HG02973 (cell line): ENCODE measurements at regions not wholly inside any gene's neighbourhood (a gene's known extent, or its start where the extent isn't known, plus 50 kb on each side); places are given as distances from the start of the nearest gene placed in this dataset.
"Not testable (repeated sequence)": the region's sequence is repeated elsewhere in the genome, so short reads cannot be mapped to it uniquely, and the experiment has no call there.

Experiments used
- ATAC-seq: cut with Tn5 transposase; IDR thresholded peaks from one replicate; pipeline ENCODE4 v1.9.1; 2021; ENCODE audit warnings: moderate library complexity; ENCODE audit not compliant: unreplicated experiment

DNA sequence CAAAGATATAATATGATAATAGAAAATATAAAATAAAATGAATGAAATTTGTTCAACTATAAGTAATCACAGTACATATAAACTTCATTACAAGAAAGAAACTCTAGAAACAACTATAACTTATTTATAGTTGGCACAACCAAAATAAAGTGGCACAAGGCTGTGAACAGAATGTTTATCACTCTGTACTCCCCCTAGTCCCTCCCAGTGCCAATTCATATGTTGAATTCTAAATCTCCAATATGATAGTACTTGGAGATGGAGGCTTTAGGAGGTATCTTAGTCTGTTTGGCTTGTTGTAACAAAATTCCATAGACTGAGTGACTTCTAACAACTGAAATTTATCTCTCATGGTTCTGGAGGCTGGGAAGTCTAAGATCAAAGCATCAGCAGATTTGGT, 145.0 kb upstream of the TMEM229A start:
- ATAC-seq, result no peak

DNA sequence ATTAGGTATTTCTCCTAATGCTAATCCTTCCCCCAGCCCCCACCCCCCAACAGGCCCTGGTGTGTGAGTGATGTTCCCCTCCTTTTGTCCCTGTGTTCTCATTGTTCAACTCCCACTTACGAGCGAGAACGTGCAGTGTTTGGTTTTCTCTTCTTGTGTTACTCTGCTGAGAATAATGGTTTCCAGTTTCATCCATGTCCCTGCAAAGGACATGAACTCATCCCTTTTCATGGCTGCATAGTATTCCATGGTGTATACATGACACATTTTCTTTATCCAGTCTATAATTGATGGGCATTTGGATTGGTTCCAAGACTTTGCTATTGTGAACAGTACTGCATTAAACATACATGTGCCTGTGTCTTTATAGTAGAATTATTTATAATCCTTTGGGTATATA, 138.9 kb upstream of the TMEM229A start:
- ATAC-seq, result not testable (repeated sequence)

DNA sequence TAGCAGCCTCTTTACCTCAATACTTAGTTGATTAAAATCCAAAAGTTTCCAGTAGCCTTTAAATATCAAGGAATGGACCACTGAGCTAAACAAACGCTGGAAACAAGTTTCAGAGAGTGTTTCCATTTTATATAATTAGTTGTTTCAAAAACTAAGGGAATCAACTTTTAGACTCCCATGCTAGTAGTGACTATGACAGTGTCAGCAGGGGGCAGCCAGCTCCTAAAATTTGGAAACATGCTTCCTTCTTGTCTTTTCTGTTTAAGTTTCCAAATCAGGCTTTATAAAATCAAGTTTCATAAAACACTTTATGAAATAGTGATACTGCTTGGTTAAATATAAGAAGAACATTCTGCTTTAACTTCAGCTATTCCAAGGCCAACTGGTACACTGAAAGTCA, 138.2 kb upstream of the TMEM229A start:
- ATAC-seq, result no peak

DNA sequence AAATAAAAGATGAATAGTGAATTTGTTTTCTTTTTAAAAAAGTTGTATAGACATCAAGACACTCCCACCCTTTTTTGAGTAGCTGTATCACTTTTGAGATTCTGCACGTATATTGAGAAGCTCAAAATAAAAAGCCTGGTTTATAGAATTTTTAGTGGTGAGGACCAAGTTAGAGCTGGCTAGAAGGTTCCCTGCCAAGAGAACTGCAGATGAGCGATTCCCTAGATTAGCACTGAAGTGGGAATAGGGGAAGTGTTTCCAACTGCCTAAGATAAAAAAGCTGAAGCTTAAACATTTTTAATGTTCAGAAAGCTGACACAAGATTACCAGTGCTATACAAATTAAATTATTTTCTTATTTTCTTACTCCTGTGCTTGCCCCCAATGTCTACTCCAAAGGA, 135.7 kb upstream of the TMEM229A start:
- ATAC-seq, result no peak

DNA sequence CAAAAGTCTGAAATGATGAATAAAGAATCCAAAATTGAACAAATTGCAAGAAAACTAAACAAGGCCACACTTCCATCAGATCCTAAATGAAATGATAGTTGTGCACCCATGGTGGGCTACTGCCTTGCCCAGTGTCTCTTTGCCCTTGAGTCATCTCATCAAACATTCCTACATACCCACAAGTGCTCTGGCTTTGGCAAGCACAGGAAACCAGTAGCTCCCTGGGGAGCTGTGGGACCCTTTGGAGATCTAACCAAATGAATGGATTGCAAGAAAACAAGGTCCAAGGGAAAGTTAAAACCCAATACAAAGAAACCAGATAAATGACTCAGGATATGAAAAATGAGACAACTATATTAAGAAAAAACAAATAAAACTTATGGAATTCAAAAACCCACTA, 129.8 kb upstream of the TMEM229A start:
- ATAC-seq, result no peak

DNA sequence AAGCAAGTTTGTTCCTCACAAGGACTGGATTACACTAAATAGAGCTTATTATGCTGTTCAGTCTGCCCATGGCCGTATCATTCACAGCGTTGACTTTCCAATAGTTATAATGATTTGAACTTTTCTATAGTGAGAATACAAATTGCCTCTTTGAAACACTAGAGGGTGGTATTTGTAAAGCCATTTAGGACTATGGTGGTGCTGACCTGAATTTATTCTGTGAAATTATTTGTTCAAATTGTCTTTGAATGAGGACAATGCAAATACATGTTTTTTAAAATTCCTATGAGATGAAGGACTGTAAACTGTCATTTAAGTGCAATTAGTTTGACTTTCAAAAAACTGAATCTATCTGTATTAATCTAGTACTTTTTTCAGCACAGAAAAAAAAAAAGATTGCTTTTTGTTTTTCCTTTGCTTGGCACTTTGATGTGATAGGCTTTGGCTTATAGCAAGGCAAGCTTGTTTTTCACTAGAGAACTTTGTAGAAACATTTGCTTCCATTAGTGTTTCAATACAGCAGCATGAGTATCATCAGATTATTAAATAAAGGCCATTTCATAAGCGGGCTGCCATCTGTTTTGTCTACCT, 122.7 kb upstream of the TMEM229A start:
- ATAC-seq, result peak; percentile 68

DNA sequence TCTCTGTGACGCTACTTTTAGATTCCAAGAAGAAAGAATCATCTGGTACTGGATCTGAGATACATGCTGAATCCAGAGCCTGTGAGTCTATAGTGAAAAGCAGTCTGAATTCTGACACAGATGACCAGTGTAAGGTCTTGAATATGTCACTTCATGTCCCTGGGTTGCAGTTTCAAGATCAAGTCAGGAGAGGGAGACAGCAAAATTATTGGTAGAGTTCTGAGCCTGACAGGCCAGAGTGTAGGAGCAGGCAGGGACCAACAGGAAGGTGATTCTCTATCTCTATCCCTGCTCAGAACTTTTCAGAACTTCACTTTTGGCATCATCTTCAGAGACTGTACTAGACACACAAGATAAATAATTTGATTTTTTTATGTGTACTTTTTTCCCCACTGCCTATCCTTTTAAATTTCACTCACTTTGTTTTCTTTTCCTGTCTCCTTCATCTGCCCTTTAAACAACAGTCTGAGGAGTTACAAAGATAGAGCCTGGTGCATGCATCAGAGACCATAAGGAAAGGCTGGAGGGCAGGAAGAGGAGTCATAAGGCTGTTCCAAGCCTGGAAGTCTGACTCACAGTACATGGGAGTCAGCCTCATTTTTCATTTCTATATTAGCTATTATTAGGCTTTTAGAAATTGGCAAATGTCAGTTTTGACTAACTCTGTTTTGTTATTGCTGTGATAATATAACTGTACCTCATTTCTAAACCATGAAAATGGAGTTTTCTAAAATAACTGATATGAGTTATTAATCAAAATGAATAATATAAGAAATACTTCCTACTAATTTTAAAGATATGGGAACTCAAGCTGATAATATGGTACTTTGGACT, 120.2 kb upstream of the TMEM229A start:
- peak; percentile 63 for ATAC-seq

DNA sequence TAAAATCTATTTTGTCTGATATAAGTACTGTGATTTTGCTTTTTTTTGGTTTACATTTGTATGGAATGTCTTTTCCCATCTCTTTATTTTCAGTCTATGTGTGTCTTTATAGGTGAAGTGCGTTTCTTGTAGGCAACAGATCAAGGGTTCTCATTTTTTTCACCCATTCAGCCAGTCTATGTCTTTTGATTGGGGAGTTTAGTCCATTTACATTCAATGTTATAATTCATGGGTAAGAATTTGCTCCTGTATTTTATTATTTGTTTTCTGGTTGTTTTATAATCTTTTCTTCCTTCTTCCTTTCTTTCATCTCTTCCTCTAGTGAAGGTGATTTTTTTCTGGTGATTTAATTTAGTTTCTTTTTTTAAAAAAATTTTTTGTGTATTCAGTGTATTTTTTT, 104.8 kb upstream of the TMEM229A start:
- no peak for ATAC-seq

DNA sequence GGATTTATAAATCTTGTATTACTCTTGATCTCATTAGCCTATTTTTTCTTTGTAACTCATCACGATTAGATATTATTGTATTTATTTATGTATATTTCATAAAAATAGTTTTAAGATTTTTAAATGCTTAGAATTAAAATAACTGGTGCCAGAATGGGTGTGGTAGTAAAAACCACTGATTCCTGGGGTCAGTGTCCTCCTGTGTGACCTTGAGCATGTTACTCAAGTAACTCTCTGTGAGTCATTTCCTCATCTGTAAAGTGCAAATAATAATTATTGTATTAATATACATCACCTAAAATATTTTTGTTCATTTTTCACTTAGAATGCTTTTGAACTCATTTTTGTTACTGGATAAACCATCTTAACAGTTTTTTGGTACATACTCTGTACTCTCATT, 91.3 kb upstream of the TMEM229A start:
- ATAC-seq, result no peak

DNA sequence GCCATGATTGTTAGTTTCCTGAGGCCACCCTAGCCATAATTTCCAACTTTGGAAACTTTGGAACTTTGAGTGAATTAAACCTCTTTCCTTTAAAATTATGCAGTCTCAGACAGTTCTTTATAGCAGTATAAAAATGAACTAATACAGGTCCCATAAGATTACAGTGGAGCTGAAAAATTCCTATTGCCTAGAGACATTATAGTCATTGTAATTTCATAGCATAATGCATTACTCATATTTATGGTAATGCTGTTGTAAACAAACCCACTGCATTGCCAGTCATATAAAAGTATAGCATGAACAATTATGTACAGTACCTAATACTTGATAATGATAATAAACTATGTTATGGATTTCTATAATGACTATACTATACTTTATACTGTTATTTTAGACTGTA, 88.0 kb upstream of the TMEM229A start:
- ATAC-seq, result no peak

DNA sequence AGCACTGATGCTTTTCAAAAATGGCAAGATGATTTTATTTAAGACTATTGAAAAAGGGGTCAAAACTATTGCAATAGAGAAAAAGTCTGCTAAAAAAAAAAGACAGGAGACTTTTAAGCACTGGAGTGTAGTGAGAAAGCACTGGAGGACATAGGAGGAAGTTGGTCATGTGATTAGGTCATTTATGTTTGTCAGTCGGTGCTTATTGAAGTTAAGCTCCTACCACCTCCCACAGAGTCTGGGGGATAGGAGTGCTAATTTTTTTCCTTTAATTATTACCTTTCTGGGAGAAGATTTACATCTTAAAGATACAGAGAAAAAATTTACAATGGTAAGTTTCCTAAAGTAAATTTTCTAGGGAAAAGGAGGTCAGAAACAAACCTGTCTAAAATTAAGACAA, 80.2 kb upstream of the TMEM229A start:
- no peak for ATAC-seq

DNA sequence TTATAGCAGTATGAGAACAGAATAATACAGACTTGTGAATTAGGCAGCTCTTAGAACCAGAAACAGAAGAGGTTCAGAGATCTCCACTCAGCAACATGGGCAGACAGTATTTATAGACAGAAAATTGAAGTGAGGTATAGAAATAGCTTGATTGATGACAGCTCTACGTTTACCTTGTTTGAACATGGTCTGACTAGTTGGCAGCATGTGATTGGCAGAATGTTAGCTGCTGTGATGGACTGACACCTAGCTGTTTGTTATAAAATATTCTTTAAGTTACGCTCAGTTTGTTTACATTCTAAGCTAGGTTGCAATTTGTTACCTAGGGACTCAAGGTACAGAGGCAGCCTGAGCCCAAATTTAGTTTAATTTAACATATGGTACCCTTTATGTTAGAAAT, 73.7 kb upstream of the TMEM229A start:
- ATAC-seq, result no peak

DNA sequence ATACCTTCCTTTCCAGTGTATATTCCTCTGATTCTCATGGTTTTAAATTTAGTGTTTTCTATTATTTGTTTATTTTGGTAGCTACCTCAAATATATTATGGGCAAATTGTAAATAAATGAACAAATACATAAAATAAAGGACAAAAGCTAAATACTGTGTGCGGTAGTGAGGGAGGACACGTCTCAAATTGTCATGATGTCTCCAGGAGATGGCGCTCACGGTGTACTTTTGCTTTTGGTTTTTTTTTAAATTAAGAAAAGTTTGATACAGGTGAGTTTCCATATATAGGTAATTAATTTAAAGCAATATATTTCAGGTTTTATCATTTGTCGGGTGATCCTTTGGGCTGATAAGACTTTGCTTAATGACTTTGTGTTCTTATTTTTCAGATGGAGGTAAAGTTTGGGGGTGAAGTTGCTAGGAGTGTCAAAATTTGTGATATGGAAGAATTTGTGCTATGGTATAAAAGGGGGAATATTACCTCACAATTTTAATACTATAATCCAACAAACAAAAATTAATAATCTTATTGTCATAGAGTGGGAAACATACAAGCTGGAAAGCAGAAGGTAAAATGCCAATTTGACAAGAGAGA, 68.4 kb upstream of the TMEM229A start:
- no peak for ATAC-seq

DNA sequence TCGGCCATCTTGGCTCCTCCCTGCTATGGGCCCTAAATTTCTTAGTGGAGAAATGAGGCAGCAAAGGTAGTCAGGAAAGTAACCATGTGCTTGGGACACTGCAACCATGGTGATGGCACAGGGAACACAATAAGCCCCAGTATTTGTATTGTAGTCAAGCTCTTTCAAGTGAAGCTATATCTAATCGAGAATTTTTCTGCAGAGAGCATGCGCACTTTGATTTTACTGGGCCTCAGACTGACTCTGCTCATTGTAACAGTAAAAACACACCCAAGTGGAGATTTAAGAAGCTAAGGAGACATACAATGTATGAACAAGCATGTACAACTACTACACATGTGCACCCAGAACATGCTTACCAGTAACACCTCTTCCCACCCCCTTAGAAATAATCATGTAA, 67.3 kb upstream of the TMEM229A start:
- no peak for ATAC-seq

DNA sequence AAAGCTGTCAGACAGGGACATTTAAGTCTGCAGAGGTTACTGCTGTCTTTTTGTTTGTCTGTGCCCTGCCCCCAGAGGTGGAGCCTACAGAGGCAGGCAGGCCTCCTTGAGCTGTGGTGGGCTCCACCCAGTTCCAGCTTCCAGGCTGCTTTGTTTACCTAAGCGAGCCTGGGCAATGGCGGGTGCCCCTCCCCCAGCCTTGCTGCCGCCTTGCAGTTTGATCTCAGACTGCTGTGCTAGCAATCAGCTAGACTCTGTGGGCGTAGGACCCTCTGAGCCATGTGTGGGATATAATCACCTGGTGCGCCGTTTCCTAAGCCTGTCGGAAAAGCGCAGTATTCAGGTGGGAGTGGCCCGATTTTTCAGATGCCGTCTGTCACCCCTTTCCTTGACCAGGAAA, 66.7 kb upstream of the TMEM229A start:
- ATAC-seq, result not testable (repeated sequence)

DNA sequence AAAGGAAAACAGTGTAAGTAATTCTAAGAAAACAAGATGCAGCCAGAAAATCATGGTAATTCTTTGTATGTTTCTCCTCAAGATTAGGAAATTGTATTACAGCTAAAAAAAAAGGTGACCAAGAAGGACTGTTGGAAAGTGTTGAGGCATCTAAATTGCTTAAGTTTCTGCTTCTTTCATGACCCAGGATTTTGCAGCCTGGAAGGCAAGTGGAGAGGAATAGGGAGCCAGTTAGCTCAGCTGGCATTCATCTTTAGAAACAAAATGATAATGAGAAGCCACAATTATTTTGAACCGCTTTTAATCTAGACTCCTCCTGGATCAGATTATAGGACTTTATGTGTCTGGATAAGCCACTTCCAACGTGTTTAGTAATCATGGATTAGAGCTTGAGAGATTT, 56.8 kb upstream of the TMEM229A start:
- no peak for ATAC-seq

DNA sequence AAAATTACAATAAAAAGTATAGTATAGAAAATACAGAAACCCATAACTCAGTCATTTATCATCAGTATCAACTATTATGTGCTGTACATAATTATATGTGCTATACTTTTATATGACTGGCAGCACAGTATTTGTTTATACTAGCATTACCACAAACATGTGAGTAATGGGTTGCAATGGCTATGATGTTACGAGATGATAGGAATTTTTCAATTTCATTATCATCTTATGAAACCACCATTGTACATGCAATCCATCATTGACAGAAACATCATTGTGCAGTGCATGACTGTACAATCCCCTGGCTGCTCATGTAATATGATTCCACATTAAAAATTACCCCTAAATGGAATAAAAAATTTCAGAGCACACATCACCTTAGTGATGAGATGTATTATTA, 55.7 kb upstream of the TMEM229A start:
- no peak for ATAC-seq

DNA sequence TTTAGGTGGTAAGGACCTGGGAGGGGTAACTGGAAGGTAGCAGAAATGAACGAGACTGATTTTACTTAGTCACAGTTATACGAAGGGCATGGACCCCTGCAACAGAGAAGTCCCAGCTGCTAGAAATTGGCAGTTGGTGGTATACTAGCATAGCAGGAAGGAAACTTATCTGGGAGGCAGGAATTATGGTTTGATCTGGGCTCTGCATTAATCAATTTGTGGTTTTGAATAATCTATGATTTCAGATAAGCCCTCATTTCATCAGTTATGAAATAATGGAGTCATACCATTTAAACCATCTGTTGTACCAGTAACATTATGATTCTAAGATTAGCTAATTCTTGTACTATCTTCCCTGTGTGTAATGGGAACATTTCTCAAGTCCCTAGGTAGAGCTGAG, 54.0 kb upstream of the TMEM229A start:
- no peak for ATAC-seq

DNA sequence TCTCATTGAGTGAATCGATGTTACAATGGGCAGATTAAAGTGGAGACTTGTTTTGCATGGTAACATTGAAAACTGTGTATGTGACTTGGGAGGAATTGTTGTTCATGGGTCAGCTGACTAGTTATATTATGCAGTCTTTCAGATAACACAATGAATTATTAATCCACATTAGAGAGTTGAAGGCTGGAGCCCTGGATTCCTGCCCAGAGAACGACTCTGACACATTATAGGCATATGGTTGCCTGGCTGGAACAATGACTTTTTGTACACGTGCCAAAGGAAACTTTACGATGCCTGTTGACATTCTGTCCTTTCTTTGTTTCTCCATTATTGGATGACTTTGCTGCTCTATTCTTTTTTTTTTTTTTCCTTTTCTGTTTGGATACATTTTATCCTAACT, 52.3 kb upstream of the TMEM229A start:
- ATAC-seq, result no peak

DNA sequence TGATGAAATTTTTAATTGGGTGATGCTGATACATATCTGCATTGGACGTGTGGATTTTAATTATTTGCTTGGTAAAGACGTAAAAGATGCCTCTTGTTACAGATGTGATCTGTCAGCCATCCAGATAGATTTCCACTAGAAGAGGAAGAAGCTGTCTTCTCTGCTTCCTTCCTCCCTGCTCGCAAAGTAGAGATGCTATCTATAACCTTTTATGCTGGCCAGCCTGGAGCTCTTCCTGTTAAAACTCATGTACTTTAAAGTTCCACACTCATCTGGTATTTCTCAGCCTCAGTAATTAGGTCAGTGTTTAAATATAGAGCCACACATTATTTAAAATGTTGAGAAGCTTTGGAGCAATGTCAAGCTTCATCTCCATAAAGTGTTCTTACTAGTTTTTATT, 51.2 kb upstream of the TMEM229A start:
- ATAC-seq, result no peak
